Upper lobe of left lung (tissue), 6 donors: ENCODE measurements at regions not wholly inside any gene's neighbourhood (a gene's known extent, or its start where the extent isn't known, plus 50 kb on each side); places are given as distances from the start of the nearest gene placed in this dataset.

Experiments used
- ATAC-seq, 2 donors: fragments of 200-7000 bp; cut with Tn5 transposase; one replicate each; pipeline ENCODE4 v1.9.1; 2022; ENCODE audit warnings: mild to moderate bottlenecking in 2 of 2, moderate library complexity in 2 of 2; ENCODE audit not compliant: low FRiP score in 2 of 2
- DNase-seq, 2 donors: peaks; one replicate each; pipeline ENCODE4 v3.0.0-alpha.2; 2019 to 2020
- H3K27ac ChIP-seq, 4 donors: fragments of 200-600 bp; sonication (generic); one replicate each; pipeline ENCODE4 v1.5.1; 2016 to 2019
- H3K27me3 ChIP-seq, 4 donors: fragments of 200-600 bp; sonication (generic); one replicate each; pipeline ENCODE4 v1.5.1; 2017 to 2019
- H3K36me3 ChIP-seq, 4 donors: fragments of 200-600 bp; sonication (generic); one replicate each; pipeline ENCODE4 v1.5.1; 2016 to 2019
- H3K4me1 ChIP-seq, 4 donors: fragments of 200-600 bp; sonication (generic); one replicate each; pipeline ENCODE4 v1.5.1; 2018 to 2019
- H3K4me3 ChIP-seq, 4 donors: fragments of 200-600 bp; sonication (generic); one replicate each; pipeline ENCODE4 v1.5.1; 2017 to 2019; ENCODE audit warnings: mild to moderate bottlenecking in 2 of 4, moderate library complexity in 1 of 4
- H3K9me3 ChIP-seq, 4 donors: fragments of 200-600 bp; sonication (generic); one replicate each; pipeline ENCODE4 v1.5.1; 2018 to 2019
- EP300 ChIP-seq, 4 donors: sonication (generic); formaldehyde crosslinking; IDR thresholded peaks; one replicate each; pipeline ENCODE4 v1.5.1; 2017; ENCODE audit warnings: antibody characterized with exemption in 4 of 4, control low read depth in 2 of 4
- POLR2A ChIP-seq, 4 donors: fragments of 450-650 bp; IDR thresholded peaks; one replicate each; pipeline ENCODE4 v1.5.1; 2016 to 2017; ENCODE audit warnings: antibody characterized with exemption in 4 of 4, mild to moderate bottlenecking in 2 of 4
- POLR2AphosphoS5 ChIP-seq, 2 donors: sonication (generic); formaldehyde crosslinking; IDR thresholded peaks; one replicate each; pipeline ENCODE4 v1.5.1; 2017; ENCODE audit warnings: antibody characterized with exemption in 2 of 2
- WGBS, 2 donors: methylation state at CpG; one replicate each; pipeline ENCODE4 v1.1.5; 2017 to 2018; 5-methylcytosine and 5-hydroxymethylcytosine counted together
- TF ChIP-seq, protein P1 (sequence below), 6 experiments: fragments of 450-650 bp in 4 of 6; fragments of 200-600 bp in 2 of 6; sonication (generic) in 2 of 6; IDR thresholded peaks; one replicate each; pipeline ENCODE4 v1.5.1; 2016 to 2019; ENCODE audit warnings: antibody characterized with exemption in 6 of 6
- donor health status: DM: no; HTN: no; CAD: no; lungs with moderate emphysema.
- donor health status: DM: no; HTN: yes; CAD: no; lungs with severe emphysema.

DNA sequence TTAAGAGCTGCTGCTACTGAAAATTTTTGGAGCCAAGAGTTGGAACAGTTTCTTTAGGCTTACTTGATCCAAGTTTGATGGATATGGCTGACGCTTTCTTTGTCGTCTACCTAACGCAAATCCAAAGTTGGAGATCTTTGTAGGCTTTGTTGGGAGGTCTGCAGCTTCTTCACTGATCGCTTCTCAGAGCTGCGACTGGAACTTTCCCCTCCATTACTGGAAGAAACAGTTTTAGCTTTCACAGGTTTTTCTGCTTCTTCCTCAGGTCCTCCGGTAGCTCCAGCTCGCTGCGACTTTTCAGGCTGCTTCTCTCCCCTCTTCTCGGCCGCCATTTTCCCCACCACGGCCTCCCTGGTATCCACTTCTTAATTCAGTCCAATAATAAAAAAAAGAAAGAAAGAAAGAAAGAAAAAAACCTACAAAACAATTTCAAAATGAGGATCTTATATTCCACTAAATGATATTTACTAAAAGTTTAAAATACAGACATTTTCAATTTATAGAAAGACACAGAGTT is 178.1 kb upstream of the HMGA2 start:
- no peak for ATAC-seq

GRCh38 chr12:65647074-65647473 is 177.2 kb upstream of the HMGA2 start:
- Histone ChIP-seq H3K27ac (no peak overlapping the region), H3K36me3 (no peaks in the 10 kb centered on the region), H3K4me3 (no peak overlapping the region), H3K9me3 (no peaks in the 10 kb centered on the region), H3K27me3 (no peaks in the 10 kb centered on the region), H3K4me1 (peaks cover 0 to 4% (median 2%) of the 10 kb centered on the region in 4 donors)
- WGBS, 2 donors, result 95 to 98% methylated on average over 9 of the region's 9 CpGs
- DNase-seq (no peak), ATAC-seq (no peak)
- TF ChIP-seq, protein P1, sequence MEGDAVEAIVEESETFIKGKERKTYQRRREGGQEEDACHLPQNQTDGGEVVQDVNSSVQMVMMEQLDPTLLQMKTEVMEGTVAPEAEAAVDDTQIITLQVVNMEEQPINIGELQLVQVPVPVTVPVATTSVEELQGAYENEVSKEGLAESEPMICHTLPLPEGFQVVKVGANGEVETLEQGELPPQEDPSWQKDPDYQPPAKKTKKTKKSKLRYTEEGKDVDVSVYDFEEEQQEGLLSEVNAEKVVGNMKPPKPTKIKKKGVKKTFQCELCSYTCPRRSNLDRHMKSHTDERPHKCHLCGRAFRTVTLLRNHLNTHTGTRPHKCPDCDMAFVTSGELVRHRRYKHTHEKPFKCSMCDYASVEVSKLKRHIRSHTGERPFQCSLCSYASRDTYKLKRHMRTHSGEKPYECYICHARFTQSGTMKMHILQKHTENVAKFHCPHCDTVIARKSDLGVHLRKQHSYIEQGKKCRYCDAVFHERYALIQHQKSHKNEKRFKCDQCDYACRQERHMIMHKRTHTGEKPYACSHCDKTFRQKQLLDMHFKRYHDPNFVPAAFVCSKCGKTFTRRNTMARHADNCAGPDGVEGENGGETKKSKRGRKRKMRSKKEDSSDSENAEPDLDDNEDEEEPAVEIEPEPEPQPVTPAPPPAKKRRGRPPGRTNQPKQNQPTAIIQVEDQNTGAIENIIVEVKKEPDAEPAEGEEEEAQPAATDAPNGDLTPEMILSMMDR (IDR thresholded peaks at IDR 0.05), result no peak
- TF ChIP-seq EP300 (IDR thresholded peaks at IDR 0.05), result no peak
- no peak for TF ChIP-seq POLR2A (IDR thresholded peaks at IDR 0.05)
- TF ChIP-seq POLR2AphosphoS5 (IDR thresholded peaks at IDR 0.05), result no peak

More for the DNA sequence above, 178.1 kb upstream of the HMGA2 start:
- no peak overlapping the region for H3K4me3 ChIP-seq
- no peaks in the 10 kb centered on the region for H3K9me3 ChIP-seq
- H3K4me1 ChIP-seq, result peaks cover 0 to 4% (median 2%) of the 10 kb centered on the region in 4 donors
- DNase-seq, result no peak
- TF ChIP-seq POLR2A (IDR thresholded peaks at IDR 0.05) (no peak), EP300 (IDR thresholded peaks at IDR 0.05) (no peak), POLR2AphosphoS5 (IDR thresholded peaks at IDR 0.05) (no peak)
- TF ChIP-seq, protein P1 (IDR thresholded peaks at IDR 0.05), result no peak
- H3K27me3 ChIP-seq, result no peaks in the 10 kb centered on the region
- no peaks in the 10 kb centered on the region for H3K36me3 ChIP-seq
- WGBS, 2 donors, result 95% methylated on average over 11 of the region's 11 CpGs
- H3K27ac ChIP-seq, result no peak overlapping the region

GRCh38 chr12:65648461-65648860 is 175.8 kb upstream of the HMGA2 start:
- no peak overlapping the region for H3K27ac ChIP-seq
- H3K36me3 ChIP-seq, result no peaks in the 10 kb centered on the region
- no peaks in the 10 kb centered on the region for H3K27me3 ChIP-seq
- no peaks in the 10 kb centered on the region for H3K9me3 ChIP-seq
- H3K4me1 ChIP-seq, result peaks cover 0 to 4% (median 2%) of the 10 kb centered on the region in 4 donors
- no peak for TF ChIP-seq POLR2A (IDR thresholded peaks at IDR 0.05)
- TF ChIP-seq, protein P1 (IDR thresholded peaks at IDR 0.05), result no peak
- no peak for TF ChIP-seq EP300 (IDR thresholded peaks at IDR 0.05)
- no peak for TF ChIP-seq POLR2AphosphoS5 (IDR thresholded peaks at IDR 0.05)
- 67 to 69% methylated on average over 2 of the region's 2 CpGs for WGBS, 2 donors
- ATAC-seq (no peak), DNase-seq (no peak)
- H3K4me3 ChIP-seq, result no peak overlapping the region

DNA sequence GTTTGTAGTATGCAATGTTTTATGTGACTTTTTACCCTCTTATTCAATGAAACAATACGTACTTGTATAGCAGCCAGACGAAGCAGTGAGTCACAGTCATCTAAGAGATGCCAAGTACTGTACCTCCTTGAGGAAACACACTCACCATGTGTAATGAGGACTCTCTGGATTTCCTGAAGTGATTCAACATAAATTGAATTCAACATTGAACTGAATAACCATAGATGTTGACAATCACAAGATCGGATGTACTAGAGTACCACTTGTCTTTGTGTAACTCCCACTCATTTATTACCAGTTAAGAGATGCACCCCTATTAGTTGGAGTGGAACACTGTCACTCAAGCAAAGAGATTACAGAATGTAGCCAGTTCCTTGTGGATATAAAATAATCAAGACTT is 175.2 kb upstream of the HMGA2 start:
- peak in 1 of 2 donors; percentile 65 for TF ChIP-seq POLR2AphosphoS5 (IDR thresholded peaks at IDR 0.05)
- TF ChIP-seq POLR2A (IDR thresholded peaks at IDR 0.05), result no peak
- TF ChIP-seq, protein P1 (IDR thresholded peaks at IDR 0.05), result no peak
- peak in 1 of 4 donors; percentile 90 for TF ChIP-seq EP300 (IDR thresholded peaks at IDR 0.05)
- H3K36me3 ChIP-seq, result no peaks in the 10 kb centered on the region
- no peak overlapping the region for H3K27ac ChIP-seq
- 50 to 51% methylated on average over 3 of the region's 3 CpGs for WGBS, 2 donors
- peaks cover 0 to 4% (median 2%) of the 10 kb centered on the region in 4 donors for H3K4me1 ChIP-seq
- no peaks in the 10 kb centered on the region for H3K9me3 ChIP-seq
- DNase-seq (peak in 1 of 2 donors; percentile 57), ATAC-seq (peak; percentile 87 to 88)
- H3K4me3 ChIP-seq, result no peak overlapping the region
- no peaks in the 10 kb centered on the region for H3K27me3 ChIP-seq

- no peak for DNase-seq
- no peak overlapping the region for H3K4me3 ChIP-seq
These were observed 173.2 kb upstream of the HMGA2 start for GRCh38 chr12:65651060-65651459.

More at GRCh38 chr12:65651060-65651459, 173.2 kb upstream of the HMGA2 start:
- 92 to 94% methylated on average over 3 of the region's 3 CpGs for WGBS, 2 donors
- no peaks in the 10 kb centered on the region for H3K9me3 ChIP-seq
- no peak overlapping the region for H3K27ac ChIP-seq
- no peak for TF ChIP-seq POLR2AphosphoS5 (IDR thresholded peaks at IDR 0.05)
- no peak for TF ChIP-seq POLR2A (IDR thresholded peaks at IDR 0.05)
- TF ChIP-seq, protein P1 (IDR thresholded peaks at IDR 0.05), result no peak
- no peak for TF ChIP-seq EP300 (IDR thresholded peaks at IDR 0.05)
- no peaks in the 10 kb centered on the region for H3K27me3 ChIP-seq
- no peak for ATAC-seq
- H3K36me3 ChIP-seq, result no peaks in the 10 kb centered on the region
- peaks cover 0 to 4% (median 2%) of the 10 kb centered on the region in 4 donors for H3K4me1 ChIP-seq
